Activated gamma-delta T cell treated with Interleukin-2 at 50 U/mL for 16 hours (primary cell): ENCODE measurements at regions not wholly inside any gene's neighbourhood (a gene's known extent, or its start where the extent isn't known, plus 50 kb on each side); places are given as distances from the start of the nearest gene placed in this dataset.
"Not testable (repeated sequence)": the region's sequence is repeated elsewhere in the genome, so short reads cannot be mapped to it uniquely, and the experiment has no call there.

Experiments used
- DNase-seq: peaks from one replicate; pipeline ENCODE4 v3.0.0-alpha.2; 2020

- DNase-seq = peak; percentile 34
Measured at GRCh38 chr16:26598061-26598460, 468.7 kb upstream of the C16orf82 start.

DNA sequence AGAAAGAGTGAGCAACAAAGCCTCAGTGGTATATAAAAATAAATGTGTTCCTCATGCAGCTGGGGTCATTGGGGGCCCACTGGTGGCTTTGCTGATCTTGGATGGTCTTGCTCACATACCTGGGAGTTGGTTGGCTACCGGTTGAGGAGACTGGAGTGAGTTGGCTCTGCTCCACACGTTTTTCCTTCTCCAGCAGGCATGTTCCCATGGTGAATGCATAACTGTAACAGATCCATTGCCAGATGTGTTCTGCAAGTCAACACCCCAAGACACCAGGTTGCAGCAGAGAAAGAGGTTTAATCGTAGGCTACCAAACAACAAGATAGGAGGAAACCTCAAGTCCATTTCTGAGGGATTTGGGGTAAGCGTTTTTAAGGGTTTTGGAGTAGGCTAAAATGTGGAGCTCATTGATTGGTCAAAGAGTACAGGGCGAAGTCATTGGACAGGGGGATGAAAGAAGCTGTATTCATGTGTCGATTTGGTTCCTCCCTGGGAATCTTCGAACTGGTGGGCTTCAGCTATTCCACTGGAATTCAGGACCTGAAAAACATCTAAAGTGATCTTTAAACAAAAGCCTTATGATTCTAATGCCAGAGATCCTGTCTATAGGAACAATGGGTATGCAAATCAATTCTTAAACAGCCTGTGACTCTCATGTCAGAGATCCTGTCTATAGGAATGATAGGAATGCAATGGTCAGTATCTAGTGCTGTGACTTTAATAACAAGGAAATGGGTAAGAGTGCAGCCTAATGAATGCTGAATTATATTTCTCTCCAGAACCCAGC, 467.5 kb upstream of the C16orf82 start:
- no peak for DNase-seq

GRCh38 chr16:26599785-26600104, 467.0 kb upstream of the C16orf82 start:
- no peak for DNase-seq

DNA sequence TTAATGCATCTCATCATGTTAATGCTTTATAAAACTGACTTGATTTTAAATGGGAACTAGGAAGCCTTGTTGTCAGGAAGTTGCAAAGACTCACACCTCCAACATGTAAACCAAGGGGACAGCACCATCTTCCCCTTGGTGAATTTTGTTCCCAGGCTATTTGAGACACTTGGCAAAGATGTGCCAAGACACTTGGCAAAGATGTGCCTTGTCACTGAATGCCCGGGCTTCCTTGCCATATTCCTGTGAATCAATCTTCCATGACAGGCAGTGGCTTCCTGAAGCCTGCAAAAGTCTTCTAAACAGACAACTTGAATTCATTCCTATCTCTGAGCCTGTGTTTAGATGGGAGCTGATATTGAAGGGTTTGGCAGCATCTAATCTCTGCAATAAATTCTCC, 465.4 kb upstream of the C16orf82 start:
- no peak for DNase-seq

DNA sequence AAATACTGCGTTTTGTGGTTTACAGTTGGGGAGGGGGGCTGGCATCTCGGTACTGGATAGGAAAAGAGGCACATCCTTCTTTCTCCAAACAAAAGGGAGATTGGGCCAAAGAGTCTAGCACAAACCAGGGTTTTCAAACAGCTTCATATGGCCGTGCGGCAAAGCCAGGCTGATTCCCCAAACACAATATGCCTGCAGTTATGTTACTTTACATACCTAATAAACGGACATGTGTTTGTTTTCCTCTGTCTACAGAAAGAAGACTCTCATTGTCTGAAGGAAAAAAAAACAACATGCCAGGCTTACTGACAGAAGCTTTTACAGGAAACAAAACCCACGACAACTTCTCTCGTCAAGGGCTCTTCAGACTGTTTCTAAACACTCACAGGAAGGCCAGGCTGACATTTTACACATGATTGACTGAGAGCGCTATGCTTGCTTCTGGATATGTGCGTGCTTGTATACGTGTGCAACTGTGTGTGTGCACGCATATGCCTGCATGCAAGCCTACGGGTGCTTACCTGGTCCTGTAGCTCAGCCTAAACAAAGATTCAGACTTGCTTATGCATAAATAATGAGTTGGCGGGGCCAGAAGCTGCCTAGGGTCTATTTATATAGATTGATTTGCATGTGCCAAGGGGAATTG, 461.0 kb upstream of the C16orf82 start:
- no peak for DNase-seq

- DNase-seq = no peak
Measured at GRCh38 chr16:26606381-26607150, 460.2 kb upstream of the C16orf82 start.

GRCh38 chr16:26614237-26614841, 452.4 kb upstream of the C16orf82 start:
- no peak for DNase-seq

DNA sequence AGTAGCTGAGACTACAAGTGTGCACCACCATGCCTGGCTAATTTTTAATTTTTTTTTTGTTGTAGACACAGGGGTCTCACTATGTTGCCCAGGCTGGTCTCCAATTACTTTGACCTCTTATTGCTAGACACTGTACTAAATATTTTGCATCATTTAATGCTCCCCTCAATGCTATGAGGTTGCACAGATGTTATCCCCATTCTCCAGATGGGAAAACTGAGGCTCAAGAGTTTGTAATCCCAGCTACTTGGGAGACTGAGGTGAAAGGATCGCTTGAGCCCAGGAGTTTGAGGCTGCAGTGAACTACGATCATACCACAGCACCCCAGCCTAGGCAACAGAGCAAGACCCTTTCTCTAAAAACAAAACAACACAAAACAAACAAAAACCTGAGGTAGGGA, 443.3 kb upstream of the C16orf82 start:
- no peak for DNase-seq

DNA sequence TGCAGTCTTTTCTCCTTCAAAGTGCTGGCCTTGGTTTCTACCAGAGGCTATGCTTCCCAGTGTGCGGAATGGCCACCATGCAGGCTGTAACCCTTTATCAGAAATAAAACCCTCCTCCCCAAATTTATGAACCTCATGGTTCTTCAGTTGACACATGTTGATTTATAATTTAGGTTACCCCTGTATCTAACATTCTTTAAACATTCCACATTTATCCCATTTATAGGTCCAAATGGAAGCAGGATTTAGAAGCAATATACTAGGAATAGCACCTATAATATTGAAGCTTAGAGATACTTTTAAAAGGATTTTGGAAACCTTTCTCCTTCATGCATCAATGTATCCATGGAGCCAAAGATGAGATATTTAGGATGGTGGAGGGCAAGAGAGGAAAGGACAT, 438.8 kb upstream of the C16orf82 start:
- DNase-seq = no peak

DNA sequence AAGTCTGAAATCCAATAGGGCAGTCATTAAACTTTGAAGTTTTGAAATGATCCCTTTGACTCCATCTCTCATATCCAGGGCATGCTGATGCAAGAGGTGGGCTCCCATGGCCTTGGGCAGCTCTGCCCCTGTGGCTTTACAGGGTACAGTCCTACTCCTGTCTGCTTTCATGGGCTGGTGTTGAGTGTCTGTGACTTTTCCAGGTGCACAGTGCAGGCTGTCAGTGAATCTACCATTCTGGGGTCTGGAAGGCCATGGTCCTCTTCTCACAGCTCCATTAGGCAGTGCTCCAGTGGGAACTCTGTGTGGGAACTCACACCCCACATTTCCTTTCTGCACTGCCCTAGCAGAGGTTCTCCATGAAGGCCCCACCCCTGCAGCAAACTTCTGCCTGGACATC, 435.4 kb upstream of the C16orf82 start:
- not testable (repeated sequence) for DNase-seq

DNA sequence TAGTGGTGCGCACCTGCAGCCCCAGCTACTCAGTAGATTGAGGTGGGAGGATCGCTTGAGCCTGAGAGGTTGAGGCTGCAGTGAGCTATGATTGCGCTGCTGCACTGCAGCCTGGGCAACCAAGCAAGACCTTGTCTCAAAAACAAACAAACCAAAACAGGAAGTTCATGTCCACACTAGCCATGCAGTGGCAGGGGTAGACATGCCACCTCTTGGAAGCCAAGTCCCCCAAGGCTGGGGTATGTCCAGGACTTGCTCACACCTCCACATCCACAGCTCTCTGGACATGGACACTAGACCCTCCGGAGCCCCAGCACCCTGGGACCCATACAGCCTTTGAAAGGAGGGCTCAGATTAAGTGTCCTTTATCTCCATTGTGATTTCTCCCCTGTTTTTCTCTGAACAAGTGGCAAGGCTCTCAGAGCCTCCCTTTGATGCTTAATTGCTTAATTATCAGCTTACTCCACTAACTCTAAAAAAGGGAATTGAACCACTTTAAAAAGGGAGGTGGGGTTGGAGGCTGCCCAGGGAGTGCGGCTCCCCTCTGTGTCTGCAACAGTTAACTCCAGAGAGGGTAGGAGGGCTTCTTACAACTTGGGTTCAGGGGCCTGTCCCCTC, 424.6 kb upstream of the C16orf82 start:
- DNase-seq = no peak

GRCh38 chr16:26643519-26643918, 423.2 kb upstream of the C16orf82 start:
- no peak for DNase-seq

DNA sequence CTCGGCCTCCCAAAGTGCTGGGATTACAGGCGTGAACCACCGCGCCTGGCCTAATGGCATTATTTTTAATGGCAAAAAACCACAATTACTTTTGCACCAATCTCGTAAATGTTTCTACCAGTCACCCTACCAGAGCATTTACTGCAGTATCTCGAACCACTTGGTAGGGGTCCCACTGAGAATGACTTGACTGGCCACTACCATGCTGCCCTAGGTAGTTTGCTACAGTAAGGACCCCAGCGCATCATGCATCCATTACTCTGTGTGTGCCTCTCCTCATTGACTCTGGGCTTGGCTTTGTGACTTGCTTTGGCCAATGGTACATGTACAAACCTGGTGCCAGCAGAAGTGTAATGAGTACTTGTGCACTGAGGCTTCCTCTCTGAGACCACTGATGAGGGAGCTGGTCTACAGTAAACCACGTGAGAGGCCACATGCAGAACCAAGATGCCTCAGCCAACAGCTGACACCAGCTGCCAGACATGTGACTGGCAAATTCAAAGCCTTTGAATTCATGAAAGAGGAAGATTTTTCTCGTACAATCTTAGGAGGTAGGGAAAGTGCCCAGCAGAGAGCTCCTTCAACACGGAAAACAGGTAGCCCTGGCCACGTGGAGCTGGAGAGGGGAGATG, 421.7 kb upstream of the C16orf82 start:
- DNase-seq = no peak

DNA sequence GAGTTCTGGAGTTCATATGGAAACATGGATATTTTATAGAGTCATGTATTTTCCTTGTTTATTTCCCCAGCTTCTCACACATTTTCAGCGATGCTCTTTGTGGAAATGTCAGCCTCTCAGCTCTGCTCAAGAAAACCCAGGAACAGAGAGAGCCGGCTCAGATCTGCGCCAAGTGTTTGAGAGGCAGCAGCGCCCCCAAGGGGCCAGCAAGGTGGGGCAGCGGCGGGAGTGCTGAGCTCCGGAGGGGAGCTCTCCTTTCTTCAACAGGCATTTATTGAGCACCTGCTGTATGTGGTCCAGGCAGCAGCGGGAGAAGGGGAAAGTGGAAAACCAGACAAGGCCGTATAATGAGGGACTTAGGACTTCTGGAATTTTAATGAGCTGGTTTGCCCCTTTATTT, 421.1 kb upstream of the C16orf82 start:
- DNase-seq = peak; percentile 16

DNA sequence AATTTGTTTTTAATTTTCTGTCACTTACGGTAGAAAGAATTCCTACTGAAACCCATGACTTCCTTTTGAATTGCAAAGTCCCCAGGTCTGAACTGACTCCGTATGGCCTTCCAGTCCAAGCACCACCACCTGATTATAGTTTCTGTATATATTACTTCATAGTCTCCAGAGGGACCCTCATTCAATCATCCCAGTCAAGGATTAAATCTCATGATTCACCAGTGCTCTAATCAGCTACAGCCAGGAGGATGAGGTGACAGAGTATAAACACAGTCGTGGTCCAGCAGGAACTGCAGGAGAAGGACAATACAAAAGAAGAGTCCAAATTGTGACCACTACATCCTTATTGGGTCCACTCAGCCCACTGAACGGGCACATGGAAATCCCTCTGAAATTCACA, 418.9 kb upstream of the C16orf82 start:
- no peak for DNase-seq

DNA sequence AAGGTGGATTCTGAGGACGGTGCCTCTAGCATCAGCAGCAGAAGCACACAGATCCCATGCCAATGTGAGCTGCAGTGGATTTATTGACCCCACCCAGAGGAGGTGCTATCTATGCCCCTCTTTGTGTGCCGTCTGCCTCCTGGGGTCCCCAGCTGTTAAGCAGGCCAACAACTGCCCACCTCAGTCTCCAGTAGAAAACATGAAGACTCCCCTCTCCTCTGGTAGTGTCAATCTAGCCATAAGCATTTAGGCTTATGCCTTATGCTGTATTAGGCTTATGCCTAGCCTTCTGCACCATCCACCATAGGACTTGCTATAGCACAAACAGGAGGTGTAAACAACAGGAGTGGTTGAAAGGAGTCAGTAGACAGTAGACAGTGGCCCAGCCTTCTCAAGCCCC, 417.9 kb upstream of the C16orf82 start:
- no peak for DNase-seq

- no peak for DNase-seq
Measured at GRCh38 chr16:26649381-26650045, 417.2 kb upstream of the C16orf82 start.

- no peak for DNase-seq
Measured at GRCh38 chr16:26651464-26651863, 415.3 kb upstream of the C16orf82 start.

DNA sequence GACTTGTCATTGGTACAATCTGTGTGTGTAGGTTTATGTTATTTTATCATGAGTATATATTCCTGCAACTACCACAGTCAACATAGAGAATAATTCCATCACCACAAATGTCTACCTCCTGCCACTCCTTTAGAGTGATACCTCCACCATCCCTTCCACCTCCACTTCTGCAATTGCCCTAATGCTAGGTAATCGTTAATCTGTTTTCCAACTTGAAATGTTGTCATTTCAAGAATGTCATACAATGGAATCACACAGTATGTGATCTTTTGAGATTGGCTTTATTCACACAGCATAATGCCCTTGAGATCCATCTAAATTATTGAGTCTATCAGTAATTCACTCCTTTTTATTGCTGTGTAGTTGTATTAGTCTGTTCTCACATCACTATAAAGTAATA, 414.8 kb upstream of the C16orf82 start:
- no peak for DNase-seq

DNA sequence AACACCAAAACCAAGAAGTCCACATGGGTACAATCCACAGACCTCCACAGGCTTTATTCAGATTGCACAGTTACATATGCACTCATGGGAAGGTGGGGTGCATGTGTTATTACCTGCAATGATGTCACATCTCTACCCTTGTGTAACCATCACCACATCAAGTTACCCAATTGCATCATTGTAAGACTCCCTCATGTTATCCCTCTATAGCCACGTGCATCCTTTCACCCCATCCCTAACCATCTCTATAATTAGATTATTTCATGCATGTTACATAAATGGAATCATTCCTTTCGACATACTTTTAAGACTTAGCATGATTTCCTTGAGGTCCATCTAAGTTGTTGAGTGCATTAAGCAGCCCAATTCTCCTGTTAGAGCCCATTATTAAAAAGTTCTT, 408.2 kb upstream of the C16orf82 start:
- DNase-seq = no peak

GRCh38 chr16:26658915-26659314, 407.8 kb upstream of the C16orf82 start:
- no peak for DNase-seq

GRCh38 chr16:26664086-26664485, 402.6 kb upstream of the C16orf82 start:
- DNase-seq = no peak
